PC-3 (cell line): ENCODE measurements at regions not wholly inside any gene's neighbourhood (a gene's known extent, or its start where the extent isn't known, plus 50 kb on each side); places are given as distances from the start of the nearest gene placed in this dataset.

Experiments used
- ATAC-seq: fragments of 200-7000 bp; cut with Tn5 transposase; 2 replicates; pipeline ENCODE4 v1.9.1; 2020; ENCODE audit warnings: mild to moderate bottlenecking, moderate library complexity
- BruUV-seq: library from RNA; stranded (reverse); fragments of 400-500 nt; replicated peaks from 2 replicates; lab custom pipeline; 2021; lab: Mats Ljungman, UMichigan
- CTCF ChIA-PET: fragments of 300-600 bp; sonication (Branson Sonifier 250); formaldehyde crosslinking; loops from one replicate; lab custom pipeline; 2022; ENCODE audit warnings: antibody characterized with exemption; lab: Charles Lee
- POLR2A ChIA-PET: fragments of 300-600 bp; sonication (Branson Sonifier 250); formaldehyde crosslinking; loops from one replicate; lab custom pipeline; 2022; ENCODE audit warnings: antibody characterized with exemption; ENCODE audit not compliant: unreplicated experiment; lab: Charles Lee
- DNase-seq: peaks from one replicate; pipeline ENCODE4 v3.0.0-alpha.2; 2015
- H2AFZ ChIP-seq: fragments of 300-600 bp; sonication (generic); 2 replicates; pipeline ENCODE4 v1.6.0; 2016; ENCODE audit warnings: antibody characterized with exemption, low read length
- H3F3A ChIP-seq: fragments of 300-600 bp; sonication (generic); one replicate; pipeline ENCODE4 v1.6.0; 2017; ENCODE audit warnings: antibody characterized with exemption, low read length, control low read depth, mild to moderate bottlenecking; ENCODE audit not compliant: unreplicated experiment
- H3K27ac ChIP-seq: fragments of 300-600 bp; sonication (generic); 2 replicates; pipeline ENCODE4 v1.5.1; 2016; ENCODE audit warnings: mild to moderate bottlenecking, low read length
- H3K27me3 ChIP-seq: fragments of 300-600 bp; sonication (generic); 2 replicates; pipeline ENCODE4 v1.6.1; 2016; ENCODE audit warnings: low read length, mixed read lengths
- H3K36me3 ChIP-seq: fragments of 300-600 bp; sonication (generic); 2 replicates; pipeline ENCODE4 v1.6.1; 2016; ENCODE audit warnings: low read depth, mixed run types, low read length, mixed read lengths
- H3K4me1 ChIP-seq: fragments of 300-600 bp; sonication (generic); 2 replicates; pipeline ENCODE4 v1.5.1; 2016; ENCODE audit warnings: low read length; ENCODE audit not compliant: insufficient read depth
- H3K4me2 ChIP-seq: fragments of 300-600 bp; sonication (generic); 2 replicates; pipeline ENCODE4 v1.6.0; 2016; ENCODE audit warnings: low read length
- H3K4me3 ChIP-seq: fragments of 300-600 bp; sonication (generic); 2 replicates; pipeline ENCODE4 v1.5.1; 2016; ENCODE audit warnings: mild to moderate bottlenecking, low read length, mixed read lengths
- H3K79me2 ChIP-seq: fragments of 300-600 bp; sonication (generic); 2 replicates; pipeline ENCODE4 v1.6.1; 2017; ENCODE audit warnings: low read length, mixed read lengths
- H3K9ac ChIP-seq: fragments of 300-600 bp; sonication (generic); 2 replicates; pipeline ENCODE4 v1.6.0; 2016; ENCODE audit warnings: mild to moderate bottlenecking, low read length
- H3K9me2 ChIP-seq: fragments of 300-600 bp; sonication (generic); replicated peaks from 2 replicates; pipeline ENCODE4 v1.6.1; 2016; ENCODE audit warnings: mixed run types, low read length, mixed read lengths
- H3K9me3 ChIP-seq: fragments of 300-600 bp; sonication (generic); 2 replicates; pipeline ENCODE4 v1.6.1; 2016; ENCODE audit warnings: low read length, mixed read lengths
- H4K20me1 ChIP-seq: fragments of 300-600 bp; sonication (generic); 2 replicates; pipeline ENCODE4 v1.6.1; 2016; ENCODE audit warnings: low read length, mixed read lengths
- EZH2 ChIP-seq: fragments of 300-600 bp; sonication (generic); IDR thresholded peaks from one replicate; pipeline ENCODE4 v1.6.1; 2017; ENCODE audit warnings: antibody characterized with exemption, mild to moderate bottlenecking, low read length; ENCODE audit not compliant: unreplicated experiment
- EZH2phosphoT487 ChIP-seq: fragments of 300-600 bp; sonication (generic); IDR thresholded peaks from 2 replicates; pipeline ENCODE4 v1.6.1; 2018; ENCODE audit warnings: mild to moderate bottlenecking, antibody characterized with exemption, low read length, borderline replicate concordance
- intact Hi-C: fragments of 100-400 bp; cut with micrococcal nuclease; formaldehyde crosslinking; loops from 2 replicates; pipeline ENCODE4 v1.9.0; 2023
- TF ChIP-seq, protein P1 (sequence below): fragments of 300-600 bp; sonication (generic); conservative IDR thresholded peaks from 2 replicates; pipeline ENCODE4 v1.5.1; 2017; ENCODE audit warnings: antibody characterized with exemption, low read depth, mild to moderate bottlenecking, low read length

DNA sequence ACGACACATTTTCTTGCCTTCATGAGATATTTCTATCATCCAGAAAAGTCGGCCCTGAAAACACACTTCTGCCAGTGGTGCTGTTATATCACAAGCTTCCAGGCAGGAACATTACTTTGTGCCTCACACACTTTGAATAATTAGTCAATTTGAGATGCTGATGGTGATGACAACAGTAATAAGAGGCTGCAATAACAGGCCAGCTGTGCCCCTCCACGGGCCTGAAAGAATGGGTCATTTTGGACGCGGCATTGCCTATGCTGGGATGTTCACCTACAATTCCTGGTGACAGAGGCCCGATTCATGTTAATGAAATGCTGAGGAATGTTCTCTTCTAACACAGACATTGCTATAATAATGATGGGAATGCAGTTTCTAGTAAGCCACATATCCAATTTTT, 463.8 kb upstream of the KIRREL3 start:
- Histone ChIP-seq H3K36me3 (no peaks in the 10 kb centered on the region), H3K79me2 (no peaks in the 10 kb centered on the region), H3K9me2 (no peaks in the 10 kb centered on the region), H3K9ac (no peak overlapping the region), H3F3A (no peaks in the 10 kb centered on the region), H3K4me3 (no peak overlapping the region), H3K4me1 (no peaks in the 10 kb centered on the region), H3K27ac (no peak overlapping the region), H3K27me3 (peaks cover 29% of the 10 kb centered on the region; the same call in 1 of the 2 replicates), H2AFZ (no peak overlapping the region), H4K20me1 (no peaks in the 10 kb centered on the region), H3K9me3 (no peaks in the 10 kb centered on the region; the same call in 1 of the 2 replicates), H3K4me2 (no peak overlapping the region)
- POLR2A ChIA-PET: no interaction called here
- no TSS peak for BruUV-seq
- CTCF ChIA-PET: no interaction called here
- intact Hi-C loops: no loop called here
- TF ChIP-seq EZH2 (no peak), EZH2phosphoT487 (no peak)
- TF ChIP-seq, protein P1, sequence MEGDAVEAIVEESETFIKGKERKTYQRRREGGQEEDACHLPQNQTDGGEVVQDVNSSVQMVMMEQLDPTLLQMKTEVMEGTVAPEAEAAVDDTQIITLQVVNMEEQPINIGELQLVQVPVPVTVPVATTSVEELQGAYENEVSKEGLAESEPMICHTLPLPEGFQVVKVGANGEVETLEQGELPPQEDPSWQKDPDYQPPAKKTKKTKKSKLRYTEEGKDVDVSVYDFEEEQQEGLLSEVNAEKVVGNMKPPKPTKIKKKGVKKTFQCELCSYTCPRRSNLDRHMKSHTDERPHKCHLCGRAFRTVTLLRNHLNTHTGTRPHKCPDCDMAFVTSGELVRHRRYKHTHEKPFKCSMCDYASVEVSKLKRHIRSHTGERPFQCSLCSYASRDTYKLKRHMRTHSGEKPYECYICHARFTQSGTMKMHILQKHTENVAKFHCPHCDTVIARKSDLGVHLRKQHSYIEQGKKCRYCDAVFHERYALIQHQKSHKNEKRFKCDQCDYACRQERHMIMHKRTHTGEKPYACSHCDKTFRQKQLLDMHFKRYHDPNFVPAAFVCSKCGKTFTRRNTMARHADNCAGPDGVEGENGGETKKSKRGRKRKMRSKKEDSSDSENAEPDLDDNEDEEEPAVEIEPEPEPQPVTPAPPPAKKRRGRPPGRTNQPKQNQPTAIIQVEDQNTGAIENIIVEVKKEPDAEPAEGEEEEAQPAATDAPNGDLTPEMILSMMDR: no peak
- ATAC-seq (no peak), DNase-seq (no peak)

DNA sequence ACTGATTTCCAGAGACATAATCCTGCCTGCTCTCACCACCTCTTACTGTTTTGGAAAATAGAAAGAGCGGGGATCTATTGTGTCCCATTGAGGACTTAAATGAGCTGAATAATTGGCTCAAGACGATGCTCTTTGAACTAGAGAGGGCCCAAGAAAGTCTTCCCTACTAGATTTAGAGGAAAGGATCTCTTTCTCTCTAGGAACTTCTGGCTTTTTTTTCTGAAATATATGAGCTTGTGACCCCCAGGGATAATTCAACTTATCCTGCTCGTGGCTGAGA, 461.4 kb upstream of the KIRREL3 start:
- Histone ChIP-seq H3K9ac (no peak overlapping the region), H3K27me3 (peaks cover 24% of the 10 kb centered on the region; the same call in 1 of the 2 replicates), H3K4me2 (no peak overlapping the region), H3K9me3 (no peaks in the 10 kb centered on the region; the same call in 1 of the 2 replicates), H3K36me3 (no peaks in the 10 kb centered on the region), H2AFZ (no peak overlapping the region), H3F3A (no peaks in the 10 kb centered on the region), H3K4me3 (no peak overlapping the region), H3K9me2 (no peaks in the 10 kb centered on the region), H3K79me2 (no peaks in the 10 kb centered on the region), H3K4me1 (no peaks in the 10 kb centered on the region), H4K20me1 (no peaks in the 10 kb centered on the region), H3K27ac (no peak overlapping the region)
- POLR2A ChIA-PET: interaction anchor here (0.6 kb wide), 1 partner anchor 16 kb away, joined by 3 read pairs; no protein-coding TSS in a partner anchor
- ATAC-seq: no peak
- no peak for TF ChIP-seq EZH2phosphoT487
- TF ChIP-seq, protein P1: no peak
- no peak for TF ChIP-seq EZH2
- BruUV-seq: no TSS peak
- no peak for DNase-seq
- CTCF ChIA-PET: no interaction called here
- intact Hi-C loops: no loop called here

DNA sequence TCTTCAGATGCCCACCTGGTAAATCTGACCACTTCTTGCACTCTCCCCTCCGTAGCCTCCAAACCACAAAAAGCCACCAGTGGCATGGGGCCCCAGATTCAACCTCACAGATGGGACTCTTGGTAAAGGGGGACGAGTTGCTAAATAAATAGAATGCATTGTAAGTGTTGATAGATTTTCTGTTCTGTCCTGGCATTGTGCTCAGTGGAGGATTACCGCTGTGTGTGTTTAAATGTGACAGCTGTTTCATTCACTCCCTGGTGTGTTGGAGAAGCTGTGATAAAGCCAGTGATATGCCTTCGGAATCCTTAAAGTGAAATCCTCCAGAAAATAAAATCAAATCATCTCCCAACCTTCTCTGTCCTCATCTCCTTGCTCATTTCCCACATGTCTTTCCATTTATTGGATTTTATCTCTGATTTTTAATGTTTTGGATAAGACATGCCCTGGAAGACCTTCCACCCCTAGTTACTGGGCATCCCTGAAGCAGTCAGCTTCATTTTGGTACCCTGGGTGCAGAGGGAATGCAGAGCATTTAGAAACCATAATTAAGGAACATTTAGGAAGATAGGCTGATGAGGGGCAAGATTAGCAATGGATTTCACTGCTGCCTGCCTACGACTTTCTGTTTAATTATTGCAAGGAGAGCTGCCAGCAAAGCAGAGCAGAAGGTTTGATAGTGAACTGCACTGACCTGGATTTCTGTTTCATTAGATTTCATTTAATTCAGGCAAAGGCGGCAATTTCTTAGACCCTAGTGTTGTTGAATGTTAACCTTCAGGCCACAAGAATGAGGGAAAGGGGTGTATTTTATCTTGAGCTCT, 460.9 kb upstream of the KIRREL3 start:
- Histone ChIP-seq H4K20me1 (no peaks in the 10 kb centered on the region), H3K27me3 (peaks cover 22% of the 10 kb centered on the region; the same call in 1 of the 2 replicates), H3K4me2 (no peak overlapping the region), H2AFZ (no peak overlapping the region), H3K9me2 (no peaks in the 10 kb centered on the region), H3K4me1 (no peaks in the 10 kb centered on the region), H3K27ac (no peak overlapping the region), H3K36me3 (no peaks in the 10 kb centered on the region), H3K79me2 (no peaks in the 10 kb centered on the region), H3K9me3 (no peaks in the 10 kb centered on the region; the same call in 1 of the 2 replicates), H3K9ac (no peak overlapping the region), H3K4me3 (no peak overlapping the region), H3F3A (no peaks in the 10 kb centered on the region)
- no peak for ATAC-seq
- TF ChIP-seq, protein P1: no peak
- no peak for TF ChIP-seq EZH2
- TF ChIP-seq EZH2phosphoT487: no peak
- DNase-seq: no peak
- intact Hi-C loops: no loop called here
- ChIA-PET CTCF (no interaction called here), POLR2A (no interaction called here)
- BruUV-seq: no TSS peak
